A549 (cell line): ENCODE measurements at regions not wholly inside any gene's neighbourhood (a gene's known extent, or its start where the extent isn't known, plus 50 kb on each side); places are given as distances from the start of the nearest gene placed in this dataset.

Experiments used
- CHD4 ChIP-seq: fragments of 200-600 bp; sonication (generic); IDR thresholded peaks from 2 replicates; pipeline ENCODE4 v1.6.1; 2016; ENCODE audit warnings: antibody characterized with exemption, mild to moderate bottlenecking, borderline replicate concordance
- EP300 ChIP-seq, 2 experiments: fragments of >200 bp; sonication (Bioruptor Twin); formaldehyde crosslinking; IDR thresholded peaks; 2 replicates in 1 of 2; 3 replicates in 1 of 2; pipeline ENCODE4 v1.6.1; 2016 to 2017
- POLR2A ChIP-seq: IDR thresholded peaks from 2 replicates; pipeline ENCODE4 v1.6.1; 2012; ENCODE audit warnings: mild to moderate bottlenecking, low read length
- TF ChIP-seq, protein P1 (sequence below): fragments of >200 bp; sonication (Bioruptor Twin); formaldehyde crosslinking; IDR thresholded peaks from 3 replicates; pipeline ENCODE4 v1.5.1; 2016

GRCh38 chr14:89607453-89607852 lies 190.4 kb upstream of the FOXN3 start:
- TF ChIP-seq, protein P1, sequence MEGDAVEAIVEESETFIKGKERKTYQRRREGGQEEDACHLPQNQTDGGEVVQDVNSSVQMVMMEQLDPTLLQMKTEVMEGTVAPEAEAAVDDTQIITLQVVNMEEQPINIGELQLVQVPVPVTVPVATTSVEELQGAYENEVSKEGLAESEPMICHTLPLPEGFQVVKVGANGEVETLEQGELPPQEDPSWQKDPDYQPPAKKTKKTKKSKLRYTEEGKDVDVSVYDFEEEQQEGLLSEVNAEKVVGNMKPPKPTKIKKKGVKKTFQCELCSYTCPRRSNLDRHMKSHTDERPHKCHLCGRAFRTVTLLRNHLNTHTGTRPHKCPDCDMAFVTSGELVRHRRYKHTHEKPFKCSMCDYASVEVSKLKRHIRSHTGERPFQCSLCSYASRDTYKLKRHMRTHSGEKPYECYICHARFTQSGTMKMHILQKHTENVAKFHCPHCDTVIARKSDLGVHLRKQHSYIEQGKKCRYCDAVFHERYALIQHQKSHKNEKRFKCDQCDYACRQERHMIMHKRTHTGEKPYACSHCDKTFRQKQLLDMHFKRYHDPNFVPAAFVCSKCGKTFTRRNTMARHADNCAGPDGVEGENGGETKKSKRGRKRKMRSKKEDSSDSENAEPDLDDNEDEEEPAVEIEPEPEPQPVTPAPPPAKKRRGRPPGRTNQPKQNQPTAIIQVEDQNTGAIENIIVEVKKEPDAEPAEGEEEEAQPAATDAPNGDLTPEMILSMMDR: no peak
- no peak for TF ChIP-seq CHD4
- no peak for TF ChIP-seq POLR2A
- TF ChIP-seq EP300 (IDR thresholded peaks at IDR 0.05): no peak
